KMS-11 (cell line): ENCODE measurements at regions not wholly inside any gene's neighbourhood (a gene's known extent, or its start where the extent isn't known, plus 50 kb on each side); places are given as distances from the start of the nearest gene placed in this dataset.

Source experiments
- H2AFZ ChIP-seq: fragments of 200-600 bp; sonication (generic); 2 replicates; pipeline ENCODE4 v1.6.1; 2016; ENCODE audit warnings: antibody characterized with exemption, mixed run types, low read depth
- H3K27ac ChIP-seq: fragments of 200-600 bp; sonication (generic); 2 replicates; pipeline ENCODE4 v1.6.1; 2016; ENCODE audit warnings: mild to moderate bottlenecking, mixed run types
- H3K27me3 ChIP-seq: fragments of 200-600 bp; sonication (generic); 2 replicates; pipeline ENCODE4 v1.6.1; 2017; ENCODE audit warnings: mild to moderate bottlenecking, low read depth, mixed run types, moderate library complexity; ENCODE audit not compliant: insufficient read depth
- H3K36me3 ChIP-seq: fragments of 200-600 bp; sonication (generic); 2 replicates; pipeline ENCODE4 v1.6.1; 2017; ENCODE audit warnings: mild to moderate bottlenecking, mixed run types; ENCODE audit not compliant: insufficient read depth
- H3K4me1 ChIP-seq: fragments of 200-600 bp; sonication (generic); 2 replicates; pipeline ENCODE4 v1.6.1; 2016; ENCODE audit warnings: mild to moderate bottlenecking, low read depth, mixed run types; ENCODE audit not compliant: poor library complexity, severe bottlenecking
- H3K4me2 ChIP-seq: fragments of 200-600 bp; sonication (generic); 2 replicates; pipeline ENCODE4 v1.7.0; 2016; ENCODE audit warnings: mild to moderate bottlenecking, mixed run types
- H3K4me3 ChIP-seq: fragments of 200-600 bp; sonication (generic); IDR thresholded peaks from 2 replicates; pipeline ENCODE4 v1.6.1; 2017; ENCODE audit warnings: low read depth, low read length, mixed read lengths; ENCODE audit not compliant: insufficient read depth
- H3K79me2 ChIP-seq: fragments of 200-600 bp; sonication (generic); 2 replicates; pipeline ENCODE4 v1.6.1; 2016; ENCODE audit warnings: low read depth, mixed run types; ENCODE audit not compliant: insufficient read depth
- H3K9ac ChIP-seq: fragments of 200-600 bp; sonication (generic); 2 replicates; pipeline ENCODE4 v1.6.1; 2016; ENCODE audit warnings: mild to moderate bottlenecking, mixed run types
- H4K20me1 ChIP-seq: fragments of 200-600 bp; sonication (generic); 2 replicates; pipeline ENCODE4 v1.6.1; 2016; ENCODE audit warnings: mild to moderate bottlenecking, mixed run types; ENCODE audit not compliant: insufficient read depth
- TF ChIP-seq, protein P1 (sequence below): fragments of 200-600 bp; sonication (generic); conservative IDR thresholded peaks from 2 replicates; pipeline ENCODE4 v1.6.1; 2017; ENCODE audit warnings: low read depth, mild to moderate bottlenecking, antibody characterized with exemption, low read length, moderate library complexity, mixed read lengths

DNA sequence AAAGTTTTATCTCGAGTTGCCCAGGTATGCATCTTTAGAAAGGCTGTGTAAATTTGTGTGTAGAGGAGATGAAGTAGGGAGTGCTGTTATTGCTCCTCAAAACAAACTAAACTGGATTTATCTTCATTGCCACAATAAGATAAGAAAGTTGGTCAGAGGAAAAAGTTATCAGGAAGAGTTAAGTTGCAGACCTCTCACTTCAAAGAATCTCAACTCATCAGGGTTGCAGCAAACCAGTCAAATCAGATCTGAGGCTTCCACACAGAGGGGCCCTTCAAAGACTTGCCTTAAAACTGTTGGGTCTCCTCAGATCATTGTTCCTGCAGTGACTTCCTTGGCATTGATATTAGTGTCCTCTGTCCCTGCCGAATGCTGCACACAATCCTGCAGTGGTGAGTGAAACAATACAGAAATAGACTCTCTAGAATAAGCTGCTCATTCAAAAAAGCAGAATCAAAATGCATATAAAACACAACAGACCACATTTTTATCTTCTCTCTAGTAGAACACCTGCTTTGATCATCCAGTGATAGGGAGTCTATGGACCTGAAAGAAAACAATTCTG lies 191.2 kb upstream of the CBLB start:
- Histone ChIP-seq H3K79me2 (no peaks in the 10 kb centered on the region), H3K4me3 (no peak overlapping the region), H3K27me3 (no peaks in the 10 kb centered on the region), H4K20me1 (no peaks in the 10 kb centered on the region), H3K27ac (no peak overlapping the region), H3K4me2 (no peak overlapping the region), H3K36me3 (no peaks in the 10 kb centered on the region), H3K9ac (no peak overlapping the region), H3K4me1 (no peaks in the 10 kb centered on the region), H2AFZ (no peak overlapping the region)
- TF ChIP-seq, protein P1, sequence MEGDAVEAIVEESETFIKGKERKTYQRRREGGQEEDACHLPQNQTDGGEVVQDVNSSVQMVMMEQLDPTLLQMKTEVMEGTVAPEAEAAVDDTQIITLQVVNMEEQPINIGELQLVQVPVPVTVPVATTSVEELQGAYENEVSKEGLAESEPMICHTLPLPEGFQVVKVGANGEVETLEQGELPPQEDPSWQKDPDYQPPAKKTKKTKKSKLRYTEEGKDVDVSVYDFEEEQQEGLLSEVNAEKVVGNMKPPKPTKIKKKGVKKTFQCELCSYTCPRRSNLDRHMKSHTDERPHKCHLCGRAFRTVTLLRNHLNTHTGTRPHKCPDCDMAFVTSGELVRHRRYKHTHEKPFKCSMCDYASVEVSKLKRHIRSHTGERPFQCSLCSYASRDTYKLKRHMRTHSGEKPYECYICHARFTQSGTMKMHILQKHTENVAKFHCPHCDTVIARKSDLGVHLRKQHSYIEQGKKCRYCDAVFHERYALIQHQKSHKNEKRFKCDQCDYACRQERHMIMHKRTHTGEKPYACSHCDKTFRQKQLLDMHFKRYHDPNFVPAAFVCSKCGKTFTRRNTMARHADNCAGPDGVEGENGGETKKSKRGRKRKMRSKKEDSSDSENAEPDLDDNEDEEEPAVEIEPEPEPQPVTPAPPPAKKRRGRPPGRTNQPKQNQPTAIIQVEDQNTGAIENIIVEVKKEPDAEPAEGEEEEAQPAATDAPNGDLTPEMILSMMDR, result no peak

DNA sequence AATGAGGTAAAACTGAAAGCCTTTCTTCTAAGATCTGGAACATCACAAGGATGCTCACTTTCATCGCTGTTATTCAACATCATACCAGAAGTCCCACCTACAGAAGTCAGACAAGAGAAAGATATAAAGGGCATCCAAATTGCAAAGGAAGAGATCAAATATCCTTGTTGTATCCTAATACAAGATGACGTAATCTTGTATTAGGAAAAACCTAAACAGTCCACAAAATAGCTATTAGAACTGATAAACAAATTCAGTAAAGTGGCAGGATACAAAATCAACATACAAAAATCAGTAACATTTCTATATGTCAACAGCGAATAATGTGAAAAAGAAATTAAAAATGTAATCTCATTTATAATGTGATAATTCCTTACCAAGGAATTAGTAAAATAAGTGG lies 195.1 kb upstream of the CBLB start:
- Histone ChIP-seq H3K4me3 (no peak overlapping the region), H3K27ac (no peak overlapping the region), H3K79me2 (no peaks in the 10 kb centered on the region), H4K20me1 (no peaks in the 10 kb centered on the region), H3K36me3 (no peaks in the 10 kb centered on the region), H3K27me3 (no peaks in the 10 kb centered on the region), H3K4me1 (no peaks in the 10 kb centered on the region), H2AFZ (no peak overlapping the region), H3K9ac (no peak overlapping the region), H3K4me2 (no peak overlapping the region)
- TF ChIP-seq, protein P1, result no peak

DNA sequence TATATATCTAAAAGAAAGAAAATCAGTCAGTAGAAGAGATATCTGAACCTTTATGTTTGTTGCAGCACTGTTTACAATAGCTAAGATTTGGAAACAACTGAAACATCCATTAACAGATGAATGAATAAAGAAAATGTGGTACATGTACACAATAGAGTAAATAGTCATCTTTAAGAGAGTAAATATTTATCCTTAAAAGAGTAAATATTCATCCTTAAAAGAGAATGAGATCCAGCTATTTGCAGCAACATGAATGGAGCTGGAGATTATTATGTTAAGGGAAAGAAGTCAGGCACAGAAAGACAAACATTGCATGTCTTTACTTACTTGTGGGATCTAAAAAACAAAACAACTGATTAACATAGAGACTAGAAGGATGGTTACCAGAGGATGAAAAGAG lies 197.0 kb upstream of the CBLB start:
- TF ChIP-seq, protein P1, result no peak
- H3K79me2 ChIP-seq, result no peaks in the 10 kb centered on the region

DNA sequence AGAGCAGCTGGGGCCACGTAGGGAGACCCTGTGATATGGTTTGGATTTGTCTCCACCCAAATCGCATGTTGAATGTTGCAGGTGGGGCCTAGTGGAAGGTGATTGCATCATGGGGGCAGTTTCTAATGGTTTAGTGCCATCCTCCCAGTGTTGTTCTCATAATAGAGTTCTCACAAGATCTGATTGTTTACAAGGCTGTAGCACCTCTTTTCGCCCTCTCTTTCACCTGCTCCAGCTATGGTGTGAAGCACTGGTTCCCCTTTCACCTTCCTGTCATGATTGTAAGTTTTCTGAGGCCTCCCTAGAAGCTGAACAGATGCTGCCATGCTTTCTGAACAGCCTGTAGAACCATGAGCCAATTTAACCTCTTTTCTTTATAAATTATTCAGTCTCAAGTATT lies 198.9 kb upstream of the CBLB start:
- H3K79me2 ChIP-seq, result no peaks in the 10 kb centered on the region
- H3K27ac ChIP-seq, result no peak overlapping the region
- H3K9ac ChIP-seq, result no peak overlapping the region
- no peak overlapping the region for H3K4me2 ChIP-seq
- H4K20me1 ChIP-seq, result no peaks in the 10 kb centered on the region
- H3K27me3 ChIP-seq, result no peaks in the 10 kb centered on the region
- no peak overlapping the region for H3K4me3 ChIP-seq
- H2AFZ ChIP-seq, result no peak overlapping the region
- TF ChIP-seq, protein P1, result no peak
- no peaks in the 10 kb centered on the region for H3K4me1 ChIP-seq
- no peaks in the 10 kb centered on the region for H3K36me3 ChIP-seq

More for the DNA sequence above, 197.0 kb upstream of the CBLB start:
- H3K9ac ChIP-seq, result no peak overlapping the region
- no peaks in the 10 kb centered on the region for H3K4me1 ChIP-seq
- no peaks in the 10 kb centered on the region for H4K20me1 ChIP-seq
- H3K27me3 ChIP-seq, result no peaks in the 10 kb centered on the region
- no peaks in the 10 kb centered on the region for H3K36me3 ChIP-seq
- H3K27ac ChIP-seq, result no peak overlapping the region
- H3K4me2 ChIP-seq, result no peak overlapping the region
- no peak overlapping the region for H3K4me3 ChIP-seq
- H2AFZ ChIP-seq, result no peak overlapping the region
